ENCODE measurements at regions not wholly inside any gene's neighbourhood (a gene's known extent, or its start where the extent isn't known, plus 50 kb on each side); places are given as distances from the start of the nearest gene placed in this dataset.

DNA sequence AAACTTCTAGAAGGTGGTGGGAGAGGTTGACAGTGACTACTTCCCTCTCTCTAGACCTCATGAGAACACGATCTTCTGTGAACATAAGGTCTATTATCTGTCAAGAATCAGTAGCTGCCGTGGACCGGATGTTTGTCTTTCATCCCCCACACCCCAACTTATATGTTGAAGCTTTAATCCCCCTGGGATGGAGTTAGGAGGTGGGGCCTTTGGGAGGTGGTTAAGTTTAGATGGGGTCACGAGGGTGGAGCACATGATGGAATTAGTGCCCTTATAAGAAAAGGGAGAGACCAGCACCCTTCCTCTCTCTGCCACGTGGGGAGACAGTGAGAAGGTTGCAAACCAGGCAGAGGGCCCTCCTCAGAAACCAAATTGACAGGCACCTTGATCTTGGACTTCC is 409.1 kb downstream of the QKI start:
- TF ChIP-seq FOXP2 (optimal IDR thresholded peaks at IDR 0.05; ENCODE audit: borderline replicate concordance, extremely low read depth, extremely low read length, insufficient read depth), result no peak

- TF ChIP-seq SIN3A (IDR thresholded peaks at IDR 0.05; ENCODE audit: borderline replicate concordance, insufficient read depth, low read length), result no peak
- TF ChIP-seq TAF1 (IDR thresholded peaks at IDR 0.05; ENCODE audit: borderline replicate concordance, insufficient read depth, low read length), result no peak
- no peak for TF ChIP-seq POLR2AphosphoS5 (IDR thresholded peaks at IDR 0.05; ENCODE audit: low read depth, low read length)
- no peak for TF ChIP-seq FOXP2 (optimal IDR thresholded peaks at IDR 0.05; ENCODE audit: borderline replicate concordance, extremely low read depth, extremely low read length, insufficient read depth)
- TF ChIP-seq REST (IDR thresholded peaks at IDR 0.05; ENCODE audit: insufficient read depth in 1 of 2, low read depth in 2 of 2, low read length in 2 of 2), result no peak
These were observed 406.4 kb downstream of the QKI start for GRCh38 chr6:163820745-163821458.

GRCh38 chr6:163820171-163820570 is 405.7 kb downstream of the QKI start:
- TF ChIP-seq POLR2AphosphoS5 (IDR thresholded peaks at IDR 0.05; ENCODE audit: low read depth, low read length) (no peak), FOXP2 (optimal IDR thresholded peaks at IDR 0.05; ENCODE audit: borderline replicate concordance, extremely low read depth, extremely low read length, insufficient read depth) (no peak), SIN3A (IDR thresholded peaks at IDR 0.05; ENCODE audit: borderline replicate concordance, insufficient read depth, low read length) (no peak), TAF1 (IDR thresholded peaks at IDR 0.05; ENCODE audit: borderline replicate concordance, insufficient read depth, low read length) (no peak), REST (IDR thresholded peaks at IDR 0.05; ENCODE audit: insufficient read depth in 1 of 2, low read depth in 2 of 2, low read length in 2 of 2) (no peak)

GRCh38 chr6:163818719-163819118 is 404.2 kb downstream of the QKI start:
- TF ChIP-seq TAF1 (IDR thresholded peaks at IDR 0.05; ENCODE audit: borderline replicate concordance, insufficient read depth, low read length), result no peak
- no peak for TF ChIP-seq SIN3A (IDR thresholded peaks at IDR 0.05; ENCODE audit: borderline replicate concordance, insufficient read depth, low read length)
- TF ChIP-seq FOXP2 (optimal IDR thresholded peaks at IDR 0.05; ENCODE audit: borderline replicate concordance, extremely low read depth, extremely low read length, insufficient read depth), result no peak
- TF ChIP-seq REST (IDR thresholded peaks at IDR 0.05; ENCODE audit: insufficient read depth in 1 of 2, low read depth in 2 of 2, low read length in 2 of 2), result no peak
- TF ChIP-seq POLR2AphosphoS5 (IDR thresholded peaks at IDR 0.05; ENCODE audit: low read depth, low read length), result no peak

DNA sequence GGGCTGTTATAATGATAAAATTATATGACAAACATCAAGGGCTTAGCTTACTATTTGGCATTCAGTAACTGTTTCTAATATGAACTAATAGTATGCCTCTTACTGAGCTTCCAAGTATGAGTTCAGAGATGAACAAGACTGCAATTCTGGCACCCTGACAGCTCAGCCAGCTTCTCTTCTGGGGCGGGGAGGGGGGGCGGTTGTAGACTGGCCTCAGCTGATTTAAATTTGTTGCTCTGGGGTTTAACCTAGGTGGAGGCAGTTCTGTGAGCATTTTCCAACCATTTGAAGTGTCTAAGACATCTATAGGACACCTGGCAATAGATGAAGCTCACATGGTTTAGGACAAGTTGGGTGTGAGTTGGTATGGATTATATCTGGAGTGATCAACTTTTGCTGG is 401.9 kb downstream of the QKI start:
- TF ChIP-seq REST (IDR thresholded peaks at IDR 0.05; ENCODE audit: insufficient read depth in 1 of 2, low read depth in 2 of 2, low read length in 2 of 2), result no peak
- TF ChIP-seq FOXP2 (optimal IDR thresholded peaks at IDR 0.05; ENCODE audit: borderline replicate concordance, extremely low read depth, extremely low read length, insufficient read depth), result no peak
- TF ChIP-seq SIN3A (IDR thresholded peaks at IDR 0.05; ENCODE audit: borderline replicate concordance, insufficient read depth, low read length), result no peak
- no peak for TF ChIP-seq POLR2AphosphoS5 (IDR thresholded peaks at IDR 0.05; ENCODE audit: low read depth, low read length)
- TF ChIP-seq TAF1 (IDR thresholded peaks at IDR 0.05; ENCODE audit: borderline replicate concordance, insufficient read depth, low read length), result no peak
